ENCODE measurements at regions not wholly inside any gene's neighbourhood (a gene's known extent, or its start where the extent isn't known, plus 50 kb on each side); places are given as distances from the start of the nearest gene placed in this dataset.

GRCh38 chr16:79991969-79992368, 391.4 kb upstream of the MAF start:
- TF ChIP-seq GATA2 (IDR thresholded peaks at IDR 0.05; ENCODE audit: low read depth, low read length) (no peak), GATA3 (IDR thresholded peaks at IDR 0.05; ENCODE audit: low read depth, low read length) (no peak)
